HEK293 (cell line): ENCODE measurements at regions not wholly inside any gene's neighbourhood (a gene's known extent, or its start where the extent isn't known, plus 50 kb on each side); places are given as distances from the start of the nearest gene placed in this dataset.

Experiments
- CTCF ChIA-PET: fragments of 350-600 bp; formaldehyde crosslinking; extraction: SDS; loops from one replicate; lab custom pipeline; 2021; ENCODE audit warnings: antibody characterized with exemption; lab: Yijun Ruan, JAX
- POLR2A ChIA-PET: fragments of 300-600 bp; formaldehyde crosslinking; extraction: SDS; loops from one replicate; lab custom pipeline; 2020; ENCODE audit warnings: antibody characterized with exemption, inconsistent platforms; lab: Yijun Ruan, JAX
- H3K27ac ChIP-seq: fragments of 200-500 bp; sonication (Bioruptor generic); 2 replicates; pipeline ENCODE4 v1.5.1; 2014; ENCODE audit warnings: low read depth, low read length, control low read depth, inconsistent platforms; ENCODE audit errors: extremely low read depth
- H3K36me3 ChIP-seq, 2 experiments: fragments of 200-500 bp in 1 of 2; sonication (Bioruptor generic) in 1 of 2; 1 replicate in 1 of 2; 2 replicates in 1 of 2; pipeline ENCODE4 v1.5.1; 2014 to 2017; ENCODE audit warnings: inconsistent platforms in 2 of 2, low read length in 2 of 2; ENCODE audit not compliant: control insufficient read depth in 2 of 2, insufficient read depth in 1 of 2
- H3K4me1 ChIP-seq: fragments of 200-500 bp; sonication (Bioruptor generic); 2 replicates; pipeline ENCODE4 v1.5.1; 2014; ENCODE audit warnings: mild to moderate bottlenecking, low read length, inconsistent platforms; ENCODE audit not compliant: control insufficient read depth, insufficient read depth
- H3K4me3 ChIP-seq: 2 replicates; pipeline ENCODE4 v1.5.1; 2011; ENCODE audit warnings: low read depth, mild to moderate bottlenecking, control low read depth, low read length, moderate library complexity
- H3K9me3 ChIP-seq: fragments of 200-500 bp; sonication (Bioruptor generic); 2 replicates; pipeline ENCODE4 v1.5.1; 2014; ENCODE audit warnings: low read depth, low read length, inconsistent platforms; ENCODE audit not compliant: control insufficient read depth, insufficient read depth
- GLI2 ChIP-seq: fragments of 450-650 bp; formaldehyde crosslinking; IDR thresholded peaks from 2 replicates; pipeline ENCODE4; 2017; ENCODE audit warnings: missing biosample characterization, missing genetic modification characterization, low read depth, borderline replicate concordance
- GLIS1 ChIP-seq: fragments of 450-650 bp; formaldehyde crosslinking; IDR thresholded peaks from 2 replicates; pipeline ENCODE4 v1.5.1; 2016; ENCODE audit warnings: missing biosample characterization, missing genetic modification characterization
- KLF16 ChIP-seq: fragments of 450-650 bp; formaldehyde crosslinking; IDR thresholded peaks from 2 replicates; pipeline ENCODE4 v1.5.1; 2017; ENCODE audit warnings: missing biosample characterization, missing genetic modification characterization
- MZF1 ChIP-seq: fragments of 450-650 bp; formaldehyde crosslinking; IDR thresholded peaks from 2 replicates; pipeline ENCODE4 v1.5.1; 2017; ENCODE audit warnings: missing biosample characterization, missing genetic modification characterization, borderline replicate concordance
- OVOL3 ChIP-seq: fragments of 450-650 bp; formaldehyde crosslinking; IDR thresholded peaks from 2 replicates; pipeline ENCODE4 v1.5.1; 2016; ENCODE audit warnings: missing biosample characterization, missing genetic modification characterization
- SP3 ChIP-seq: fragments of 450-650 bp; formaldehyde crosslinking; IDR thresholded peaks from 2 replicates; pipeline ENCODE4 v1.5.1; 2016; ENCODE audit warnings: missing biosample characterization, missing genetic modification characterization
- SP7 ChIP-seq: fragments of 450-650 bp; formaldehyde crosslinking; IDR thresholded peaks from 2 replicates; pipeline ENCODE4 v1.5.1; 2016; ENCODE audit warnings: missing biosample characterization, missing genetic modification characterization
- WT1 ChIP-seq: fragments of 450-650 bp; formaldehyde crosslinking; IDR thresholded peaks from 2 replicates; pipeline ENCODE4 v1.5.1; 2016; ENCODE audit warnings: missing biosample characterization, missing genetic modification characterization
- YY1 ChIP-seq: fragments of 450-650 bp; formaldehyde crosslinking; IDR thresholded peaks from 2 replicates; pipeline ENCODE4 v1.5.1; 2018; ENCODE audit warnings: missing biosample characterization, missing genetic modification characterization
- YY2 ChIP-seq: fragments of 450-650 bp; formaldehyde crosslinking; IDR thresholded peaks from 2 replicates; pipeline ENCODE4 v1.5.1; 2016; ENCODE audit warnings: missing biosample characterization, missing genetic modification characterization
- ZBTB48 ChIP-seq: fragments of 450-650 bp; formaldehyde crosslinking; IDR thresholded peaks from 2 replicates; pipeline ENCODE4 v1.5.1; 2016; ENCODE audit warnings: missing biosample characterization, missing genetic modification characterization
- ZFHX2 ChIP-seq: fragments of 450-650 bp; formaldehyde crosslinking; conservative IDR thresholded peaks from 2 replicates; pipeline ENCODE4 v1.5.1; 2016; ENCODE audit warnings: missing biosample characterization, missing genetic modification characterization
- ZFP41 ChIP-seq: fragments of 450-650 bp; formaldehyde crosslinking; IDR thresholded peaks from 2 replicates; pipeline ENCODE4 v1.5.1; 2016; ENCODE audit warnings: missing biosample characterization, missing genetic modification characterization, borderline replicate concordance
- ZNF138 ChIP-seq: fragments of 450-650 bp; formaldehyde crosslinking; IDR thresholded peaks from 2 replicates; pipeline ENCODE4 v1.5.1; 2016; ENCODE audit warnings: missing biosample characterization, missing genetic modification characterization, borderline replicate concordance
- ZNF184 ChIP-seq: fragments of 450-650 bp; IDR thresholded peaks from 2 replicates; pipeline ENCODE4 v1.5.1; 2018; ENCODE audit warnings: missing biosample characterization, mild to moderate bottlenecking, missing genetic modification characterization
- ZNF202 ChIP-seq: fragments of 450-650 bp; formaldehyde crosslinking; IDR thresholded peaks from 2 replicates; pipeline ENCODE4 v1.5.1; 2016; ENCODE audit warnings: missing biosample characterization, missing genetic modification characterization, borderline replicate concordance
- ZNF266 ChIP-seq: fragments of 450-650 bp; formaldehyde crosslinking; IDR thresholded peaks from 2 replicates; pipeline ENCODE4 v1.5.1; 2016; ENCODE audit warnings: missing biosample characterization, missing genetic modification characterization, low read depth
- ZNF473 ChIP-seq: fragments of 450-650 bp; formaldehyde crosslinking; IDR thresholded peaks from 2 replicates; pipeline ENCODE4 v1.5.1; 2017; ENCODE audit warnings: missing biosample characterization, missing genetic modification characterization
- ZNF514 ChIP-seq: fragments of 450-650 bp; formaldehyde crosslinking; IDR thresholded peaks from 2 replicates; pipeline ENCODE4 v1.5.1; 2016; ENCODE audit warnings: missing biosample characterization, missing genetic modification characterization
- ZNF529 ChIP-seq: fragments of 450-650 bp; formaldehyde crosslinking; IDR thresholded peaks from 2 replicates; pipeline ENCODE4 v1.5.1; 2017; ENCODE audit warnings: missing genetic modification characterization, missing biosample characterization; ENCODE audit not compliant: insufficient replicate concordance
- ZNF548 ChIP-seq: fragments of 450-650 bp; formaldehyde crosslinking; IDR thresholded peaks from 2 replicates; pipeline ENCODE4 v1.5.1; 2016; ENCODE audit warnings: missing biosample characterization, missing genetic modification characterization
- ZNF747 ChIP-seq: fragments of 450-650 bp; formaldehyde crosslinking; IDR thresholded peaks from 2 replicates; pipeline ENCODE4 v1.5.1; 2016; ENCODE audit warnings: missing biosample characterization, missing genetic modification characterization
- ZNF776 ChIP-seq: fragments of 450-650 bp; formaldehyde crosslinking; IDR thresholded peaks from 2 replicates; pipeline ENCODE4 v1.5.0; 2017; ENCODE audit warnings: missing biosample characterization, missing genetic modification characterization, borderline replicate concordance
- TF ChIP-seq, protein P1 (sequence below): fragments of 450-650 bp; formaldehyde crosslinking; IDR thresholded peaks from 2 replicates; pipeline ENCODE4 v1.5.1; 2016; ENCODE audit warnings: missing biosample characterization, missing genetic modification characterization
- TF ChIP-seq, protein P2 (sequence below): fragments of 450-650 bp; formaldehyde crosslinking; IDR thresholded peaks from 2 replicates; pipeline ENCODE4 v1.5.1; 2017; ENCODE audit warnings: missing biosample characterization, missing genetic modification characterization
- TF ChIP-seq, protein P3 (sequence below): fragments of 450-650 bp; formaldehyde crosslinking; IDR thresholded peaks from 2 replicates; pipeline ENCODE4 v1.5.1; 2016; ENCODE audit warnings: missing biosample characterization, missing genetic modification characterization
- TF ChIP-seq, protein P4 (sequence below): fragments of 450-650 bp; formaldehyde crosslinking; IDR thresholded peaks from 2 replicates; pipeline ENCODE4 v1.5.1; 2016; ENCODE audit warnings: missing biosample characterization, missing genetic modification characterization

DNA sequence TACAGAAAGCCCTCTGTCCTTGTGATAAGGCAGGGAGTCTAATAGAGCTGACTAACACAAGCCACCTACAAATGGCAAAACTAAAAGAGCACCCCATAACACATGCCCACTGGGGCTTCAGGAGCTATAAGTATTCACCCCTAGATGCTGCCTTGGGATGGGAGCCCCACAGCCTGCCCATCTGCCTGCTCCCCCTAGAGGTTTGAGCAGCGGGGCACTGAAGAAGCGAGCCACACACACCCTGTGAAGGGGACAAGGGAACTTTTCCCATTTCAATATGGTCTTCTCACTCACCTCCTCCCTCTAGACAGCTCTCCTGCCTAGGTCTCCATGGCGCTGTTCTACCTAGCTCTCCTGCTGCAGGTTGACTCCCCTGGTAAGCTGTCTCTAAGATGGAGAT lies 261.0 kb downstream of the SHQ1 start:
- TF ChIP-seq ZNF202 (tag by site-specific recombination) (no peak), SP7 (tag by site-specific recombination) (no peak), ZNF473 (no peak), ZFHX2 (tag by site-specific recombination) (no peak), ZNF266 (no peak)
- TF ChIP-seq, all 188 proteins: peak for 0
- Histone ChIP-seq H3K4me1 (peaks cover 4% of the 10 kb centered on the region; the same call in 1 of the 2 replicates), H3K9me3 (no peaks in the 10 kb centered on the region), H3K36me3 (no peaks in the 10 kb centered on the region), H3K4me3 (no peak overlapping the region), H3K27ac (no peak overlapping the region)
- ChIA-PET POLR2A (no interaction called here), CTCF (interaction anchor here (0.8 kb wide), 1 partner anchor 200 kb away, joined by 3 read pairs; no protein-coding TSS in a partner anchor)

DNA sequence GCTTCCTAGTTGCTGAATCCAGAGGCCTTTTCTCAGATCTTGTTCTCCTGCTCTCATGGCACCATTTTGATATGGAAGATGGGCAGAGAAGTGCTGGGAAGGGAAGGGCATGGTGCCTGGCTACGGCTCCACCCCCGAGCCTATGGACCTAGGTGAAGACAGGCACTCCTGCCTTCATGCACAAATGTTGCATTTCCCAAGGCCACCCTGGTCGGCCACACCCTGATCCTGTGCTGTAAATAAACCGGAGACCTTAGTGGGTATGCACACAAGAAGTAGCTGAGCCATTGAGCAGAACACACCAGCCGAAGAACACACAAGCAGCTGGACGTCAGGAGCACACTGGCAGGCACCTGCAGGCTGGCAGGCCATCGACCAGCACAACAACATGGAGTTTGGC lies 261.6 kb downstream of the SHQ1 start:
- no peaks in the 10 kb centered on the region for H3K36me3 ChIP-seq
- ChIA-PET POLR2A (no interaction called here), CTCF (interaction anchor here (0.8 kb wide), 1 partner anchor 199 kb away, joined by 3 read pairs; no protein-coding TSS in a partner anchor)
- H3K9me3 ChIP-seq, result no peaks in the 10 kb centered on the region
- TF ChIP-seq ZFP41 (tag by site-specific recombination) (no peak), ZNF747 (tag by site-specific recombination) (no peak), ZNF514 (tag by site-specific recombination) (no peak), ZNF184 (tag by site-specific recombination) (no peak), SP3 (no peak), WT1 (tag by site-specific recombination) (no peak), OVOL3 (no peak), MZF1 (tag by site-specific recombination) (no peak)
- TF ChIP-seq, protein P1, sequence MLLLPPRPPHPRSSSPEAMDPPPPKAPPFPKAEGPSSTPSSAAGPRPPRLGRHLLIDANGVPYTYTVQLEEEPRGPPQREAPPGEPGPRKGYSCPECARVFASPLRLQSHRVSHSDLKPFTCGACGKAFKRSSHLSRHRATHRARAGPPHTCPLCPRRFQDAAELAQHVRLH (tag by site-specific recombination), result no peak
- TF ChIP-seq, protein P2, sequence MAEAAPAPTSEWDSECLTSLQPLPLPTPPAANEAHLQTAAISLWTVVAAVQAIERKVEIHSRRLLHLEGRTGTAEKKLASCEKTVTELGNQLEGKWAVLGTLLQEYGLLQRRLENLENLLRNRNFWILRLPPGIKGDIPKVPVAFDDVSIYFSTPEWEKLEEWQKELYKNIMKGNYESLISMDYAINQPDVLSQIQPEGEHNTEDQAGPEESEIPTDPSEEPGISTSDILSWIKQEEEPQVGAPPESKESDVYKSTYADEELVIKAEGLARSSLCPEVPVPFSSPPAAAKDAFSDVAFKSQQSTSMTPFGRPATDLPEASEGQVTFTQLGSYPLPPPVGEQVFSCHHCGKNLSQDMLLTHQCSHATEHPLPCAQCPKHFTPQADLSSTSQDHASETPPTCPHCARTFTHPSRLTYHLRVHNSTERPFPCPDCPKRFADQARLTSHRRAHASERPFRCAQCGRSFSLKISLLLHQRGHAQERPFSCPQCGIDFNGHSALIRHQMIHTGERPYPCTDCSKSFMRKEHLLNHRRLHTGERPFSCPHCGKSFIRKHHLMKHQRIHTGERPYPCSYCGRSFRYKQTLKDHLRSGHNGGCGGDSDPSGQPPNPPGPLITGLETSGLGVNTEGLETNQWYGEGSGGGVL (tag by site-specific recombination), result no peak
- TF ChIP-seq, protein P3, sequence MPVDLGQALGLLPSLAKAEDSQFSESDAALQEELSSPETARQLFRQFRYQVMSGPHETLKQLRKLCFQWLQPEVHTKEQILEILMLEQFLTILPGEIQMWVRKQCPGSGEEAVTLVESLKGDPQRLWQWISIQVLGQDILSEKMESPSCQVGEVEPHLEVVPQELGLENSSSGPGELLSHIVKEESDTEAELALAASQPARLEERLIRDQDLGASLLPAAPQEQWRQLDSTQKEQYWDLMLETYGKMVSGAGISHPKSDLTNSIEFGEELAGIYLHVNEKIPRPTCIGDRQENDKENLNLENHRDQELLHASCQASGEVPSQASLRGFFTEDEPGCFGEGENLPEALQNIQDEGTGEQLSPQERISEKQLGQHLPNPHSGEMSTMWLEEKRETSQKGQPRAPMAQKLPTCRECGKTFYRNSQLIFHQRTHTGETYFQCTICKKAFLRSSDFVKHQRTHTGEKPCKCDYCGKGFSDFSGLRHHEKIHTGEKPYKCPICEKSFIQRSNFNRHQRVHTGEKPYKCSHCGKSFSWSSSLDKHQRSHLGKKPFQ (tag by site-specific recombination), result no peak
- no peak overlapping the region for H3K27ac ChIP-seq
- no peak overlapping the region for H3K4me3 ChIP-seq
- H3K4me1 ChIP-seq, result peaks cover 4% of the 10 kb centered on the region; the same call in 1 of the 2 replicates

DNA sequence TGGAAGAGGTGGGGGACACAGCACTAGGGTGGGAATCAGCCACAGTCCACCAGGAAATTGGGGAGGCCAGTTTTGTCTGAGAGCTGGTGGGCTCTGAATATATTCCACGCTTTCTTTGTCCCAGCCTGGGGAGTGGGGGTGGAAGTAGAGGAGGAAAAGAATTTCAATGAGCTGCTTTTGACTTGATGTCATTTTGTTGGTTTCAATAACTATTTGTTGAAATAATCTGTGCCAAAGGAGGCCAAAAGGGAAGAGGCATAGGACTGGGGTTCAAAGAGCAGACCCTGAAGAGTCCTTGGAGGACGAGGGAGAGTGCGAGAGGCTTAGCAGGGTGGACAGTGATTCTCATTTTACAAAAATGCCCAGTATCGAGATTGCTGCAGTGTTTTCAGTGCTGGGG lies 262.3 kb downstream of the SHQ1 start:
- POLR2A ChIA-PET, result no interaction called here
- TF ChIP-seq GLIS1 (tag by site-specific recombination) (no peak), ZNF529 (no peak), GLI2 (tag by site-specific recombination) (no peak), KLF16 (tag by site-specific recombination) (no peak), YY2 (tag by site-specific recombination) (no peak), ZBTB48 (tag by site-specific recombination) (no peak), ZNF776 (tag by site-specific recombination) (no peak), ZNF138 (tag by site-specific recombination) (no peak), YY1 (tag by site-specific recombination) (no peak), ZNF548 (tag by site-specific recombination) (no peak)
- TF ChIP-seq, protein P4, sequence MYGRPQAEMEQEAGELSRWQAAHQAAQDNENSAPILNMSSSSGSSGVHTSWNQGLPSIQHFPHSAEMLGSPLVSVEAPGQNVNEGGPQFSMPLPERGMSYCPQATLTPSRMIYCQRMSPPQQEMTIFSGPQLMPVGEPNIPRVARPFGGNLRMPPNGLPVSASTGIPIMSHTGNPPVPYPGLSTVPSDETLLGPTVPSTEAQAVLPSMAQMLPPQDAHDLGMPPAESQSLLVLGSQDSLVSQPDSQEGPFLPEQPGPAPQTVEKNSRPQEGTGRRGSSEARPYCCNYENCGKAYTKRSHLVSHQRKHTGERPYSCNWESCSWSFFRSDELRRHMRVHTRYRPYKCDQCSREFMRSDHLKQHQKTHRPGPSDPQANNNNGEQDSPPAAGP (tag by site-specific recombination), result no peak
- Histone ChIP-seq H3K4me1 (no peaks in the 10 kb centered on the region), H3K36me3 (no peaks in the 10 kb centered on the region), H3K4me3 (no peak overlapping the region), H3K27ac (no peak overlapping the region), H3K9me3 (no peaks in the 10 kb centered on the region)
- CTCF ChIA-PET, result no interaction called here
